Panc1 (cell line): ENCODE measurements at regions not wholly inside any gene's neighbourhood (a gene's known extent, or its start where the extent isn't known, plus 50 kb on each side); places are given as distances from the start of the nearest gene placed in this dataset.

Source experiments
- ATAC-seq: fragments of 200-7000 bp; cut with Tn5 transposase; 2 replicates; pipeline ENCODE4 v1.9.1; 2020; ENCODE audit warnings: mild to moderate bottlenecking, moderate library complexity
- BruUV-seq: library from RNA; stranded (reverse); fragments of 400-500 nt; replicated peaks from 2 replicates; lab custom pipeline; 2021; lab: Mats Ljungman, UMichigan
- CTCF ChIA-PET: fragments of 300-600 bp; sonication (Branson Sonifier 250); formaldehyde crosslinking; loops from one replicate; lab custom pipeline; 2022; ENCODE audit warnings: antibody characterized with exemption; lab: Charles Lee
- POLR2A ChIA-PET: fragments of 300-600 bp; sonication (Branson Sonifier 250); formaldehyde crosslinking; loops from one replicate; lab custom pipeline; 2022; ENCODE audit warnings: antibody characterized with exemption; lab: Charles Lee
- DNase-seq: peaks from one replicate; pipeline ENCODE4 v3.0.0-alpha.2; 2010; ENCODE audit warnings: low read depth, low spot score
- H3K27ac ChIP-seq: 2 replicates; pipeline ENCODE4 v1.5.1; 2011; ENCODE audit warnings: mild to moderate bottlenecking, low read length, inconsistent platforms
- H3K27me3 ChIP-seq: fragments of 200-500 bp; sonication (Bioruptor generic); 2 replicates; pipeline ENCODE4 v1.6.0; 2014; ENCODE audit warnings: low read length, inconsistent platforms; ENCODE audit not compliant: control insufficient read depth, insufficient read depth
- H3K36me3 ChIP-seq: fragments of 200-500 bp; sonication (Bioruptor generic); 2 replicates; pipeline ENCODE4 v1.5.1; 2014; ENCODE audit warnings: inconsistent platforms, mild to moderate bottlenecking, low read length, moderate library complexity; ENCODE audit not compliant: control insufficient read depth, insufficient read depth
- H3K4me1 ChIP-seq: 2 replicates; pipeline ENCODE4 v1.5.1; 2011; ENCODE audit warnings: inconsistent platforms, mild to moderate bottlenecking, low read length, moderate library complexity; ENCODE audit not compliant: control insufficient read depth, insufficient read depth
- H3K4me3 ChIP-seq, 2 experiments: 2 replicates each; pipeline ENCODE4 v1.5.1; 2011 to 2012; ENCODE audit warnings: low read depth in 2 of 2, low read length in 2 of 2, mild to moderate bottlenecking in 2 of 2, inconsistent platforms in 1 of 2, moderate library complexity in 1 of 2
- H3K9me3 ChIP-seq: fragments of 200-500 bp; sonication (Bioruptor generic); 2 replicates; pipeline ENCODE4 v1.5.1; 2014; ENCODE audit warnings: low read depth, mild to moderate bottlenecking, inconsistent platforms, low read length, moderate library complexity; ENCODE audit not compliant: control insufficient read depth, insufficient read depth
- POLR2AphosphoS5 ChIP-seq: IDR thresholded peaks from 2 replicates; pipeline ENCODE4 v1.6.1; 2012; ENCODE audit warnings: mild to moderate bottlenecking, low read depth, low read length, moderate library complexity
- SIN3A ChIP-seq: IDR thresholded peaks from 2 replicates; pipeline ENCODE4 v1.6.1; 2012; ENCODE audit warnings: low read depth, mild to moderate bottlenecking, low read length, moderate library complexity, borderline replicate concordance; ENCODE audit not compliant: insufficient read depth
- TCF7L2 ChIP-seq: IDR thresholded peaks from 2 replicates; pipeline ENCODE4 v1.6.1; 2011; ENCODE audit warnings: mild to moderate bottlenecking, low read depth, low read length, inconsistent platforms
- in situ Hi-C: cut with HindIII; loops from 2 replicates; pipeline ENCODE4 v1.10.0; 2016; ENCODE audit warnings: low sequenced_read_pairs, low pct_unique_long_range_greater_than_20kb
- intact Hi-C: fragments of 100-400 bp; cut with micrococcal nuclease; formaldehyde crosslinking; loops from one replicate; pipeline ENCODE4 v1.10.0; 2022; ENCODE audit not compliant: unreplicated experiment
- TF ChIP-seq, protein P1 (sequence below), 2 experiments: IDR thresholded peaks; 2 replicates each; pipeline ENCODE4 v1.6.1; 2011 to 2012; ENCODE audit warnings: low read depth in 2 of 2, control low read depth in 1 of 2, low read length in 1 of 2, mild to moderate bottlenecking in 1 of 2, moderate library complexity in 1 of 2; ENCODE audit not compliant: insufficient read depth in 1 of 2
- TF ChIP-seq, protein P2 (sequence below): fragments of 450-650 bp; IDR thresholded peaks from 2 replicates; pipeline ENCODE4 v1.5.1; 2017; ENCODE audit warnings: mild to moderate bottlenecking

DNA sequence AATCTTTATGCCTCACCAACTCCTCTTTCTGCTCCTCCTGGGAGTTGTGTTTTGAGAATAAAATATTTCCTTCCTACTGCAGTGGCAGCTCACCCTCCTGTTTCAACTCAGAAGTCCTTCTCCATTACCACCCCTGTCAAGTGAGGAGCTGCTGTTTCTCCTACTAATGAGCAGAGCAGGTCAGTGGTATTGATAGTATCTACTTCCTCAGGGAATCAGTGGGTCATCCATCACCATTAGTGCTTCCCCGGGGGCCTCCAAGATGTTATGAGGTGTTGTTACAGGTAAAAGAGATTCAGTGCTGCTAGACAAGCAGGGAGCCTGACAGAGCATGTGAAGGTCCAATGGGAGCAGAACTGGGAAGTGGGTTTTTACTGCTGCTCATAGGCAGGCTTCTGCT is 795.2 kb downstream of the REEP3 start:
- no peaks in the 10 kb centered on the region for H3K27me3 ChIP-seq
- no peaks in the 10 kb centered on the region for H3K4me1 ChIP-seq
- in situ Hi-C loops (no loop called here), intact Hi-C loops (no loop called here)
- ChIA-PET POLR2A (no interaction called here), CTCF (interaction anchor here (0.5 kb wide), 1 partner anchor 275 kb away, joined by 3 read pairs; no protein-coding TSS in a partner anchor)
- H3K9me3 ChIP-seq = 0 out of 2 replicates have a peak, but pooled peaks cover 3% of the 10 kb centered on the region
- TF ChIP-seq TCF7L2 (no peak), POLR2AphosphoS5 (no peak), SIN3A (no peak)
- TF ChIP-seq, protein P1, sequence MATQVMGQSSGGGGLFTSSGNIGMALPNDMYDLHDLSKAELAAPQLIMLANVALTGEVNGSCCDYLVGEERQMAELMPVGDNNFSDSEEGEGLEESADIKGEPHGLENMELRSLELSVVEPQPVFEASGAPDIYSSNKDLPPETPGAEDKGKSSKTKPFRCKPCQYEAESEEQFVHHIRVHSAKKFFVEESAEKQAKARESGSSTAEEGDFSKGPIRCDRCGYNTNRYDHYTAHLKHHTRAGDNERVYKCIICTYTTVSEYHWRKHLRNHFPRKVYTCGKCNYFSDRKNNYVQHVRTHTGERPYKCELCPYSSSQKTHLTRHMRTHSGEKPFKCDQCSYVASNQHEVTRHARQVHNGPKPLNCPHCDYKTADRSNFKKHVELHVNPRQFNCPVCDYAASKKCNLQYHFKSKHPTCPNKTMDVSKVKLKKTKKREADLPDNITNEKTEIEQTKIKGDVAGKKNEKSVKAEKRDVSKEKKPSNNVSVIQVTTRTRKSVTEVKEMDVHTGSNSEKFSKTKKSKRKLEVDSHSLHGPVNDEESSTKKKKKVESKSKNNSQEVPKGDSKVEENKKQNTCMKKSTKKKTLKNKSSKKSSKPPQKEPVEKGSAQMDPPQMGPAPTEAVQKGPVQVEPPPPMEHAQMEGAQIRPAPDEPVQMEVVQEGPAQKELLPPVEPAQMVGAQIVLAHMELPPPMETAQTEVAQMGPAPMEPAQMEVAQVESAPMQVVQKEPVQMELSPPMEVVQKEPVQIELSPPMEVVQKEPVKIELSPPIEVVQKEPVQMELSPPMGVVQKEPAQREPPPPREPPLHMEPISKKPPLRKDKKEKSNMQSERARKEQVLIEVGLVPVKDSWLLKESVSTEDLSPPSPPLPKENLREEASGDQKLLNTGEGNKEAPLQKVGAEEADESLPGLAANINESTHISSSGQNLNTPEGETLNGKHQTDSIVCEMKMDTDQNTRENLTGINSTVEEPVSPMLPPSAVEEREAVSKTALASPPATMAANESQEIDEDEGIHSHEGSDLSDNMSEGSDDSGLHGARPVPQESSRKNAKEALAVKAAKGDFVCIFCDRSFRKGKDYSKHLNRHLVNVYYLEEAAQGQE (IDR thresholded peaks at IDR 0.05; ENCODE audit: insufficient read depth in 1 of 2, low read depth in 2 of 2, low read length in 1 of 2) = no peak
- TF ChIP-seq, protein P2, sequence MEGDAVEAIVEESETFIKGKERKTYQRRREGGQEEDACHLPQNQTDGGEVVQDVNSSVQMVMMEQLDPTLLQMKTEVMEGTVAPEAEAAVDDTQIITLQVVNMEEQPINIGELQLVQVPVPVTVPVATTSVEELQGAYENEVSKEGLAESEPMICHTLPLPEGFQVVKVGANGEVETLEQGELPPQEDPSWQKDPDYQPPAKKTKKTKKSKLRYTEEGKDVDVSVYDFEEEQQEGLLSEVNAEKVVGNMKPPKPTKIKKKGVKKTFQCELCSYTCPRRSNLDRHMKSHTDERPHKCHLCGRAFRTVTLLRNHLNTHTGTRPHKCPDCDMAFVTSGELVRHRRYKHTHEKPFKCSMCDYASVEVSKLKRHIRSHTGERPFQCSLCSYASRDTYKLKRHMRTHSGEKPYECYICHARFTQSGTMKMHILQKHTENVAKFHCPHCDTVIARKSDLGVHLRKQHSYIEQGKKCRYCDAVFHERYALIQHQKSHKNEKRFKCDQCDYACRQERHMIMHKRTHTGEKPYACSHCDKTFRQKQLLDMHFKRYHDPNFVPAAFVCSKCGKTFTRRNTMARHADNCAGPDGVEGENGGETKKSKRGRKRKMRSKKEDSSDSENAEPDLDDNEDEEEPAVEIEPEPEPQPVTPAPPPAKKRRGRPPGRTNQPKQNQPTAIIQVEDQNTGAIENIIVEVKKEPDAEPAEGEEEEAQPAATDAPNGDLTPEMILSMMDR = no peak
- BruUV-seq = no TSS peak
- ATAC-seq = no peak
- H3K36me3 ChIP-seq = no peaks in the 10 kb centered on the region
- no peak overlapping the region for H3K4me3 ChIP-seq
- H3K27ac ChIP-seq = no peak overlapping the region
- no peak for DNase-seq

DNA sequence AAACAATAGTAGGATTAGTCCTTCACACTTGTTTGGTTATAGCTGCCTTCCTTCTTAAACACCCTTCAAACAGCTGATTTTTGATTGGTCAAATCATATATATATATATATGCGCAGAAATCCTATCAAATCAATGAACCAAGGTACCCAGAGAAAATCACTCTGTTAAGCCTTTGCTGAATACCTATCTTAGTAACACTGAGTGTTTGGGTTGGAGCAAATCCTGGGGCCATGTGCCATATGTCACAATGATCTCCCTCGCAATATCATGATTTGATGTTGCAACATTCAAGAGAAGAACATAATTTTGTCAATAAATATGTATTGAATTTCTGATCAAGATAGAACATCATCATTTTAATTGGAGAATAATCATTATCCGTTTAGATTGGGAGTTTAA is 795.6 kb downstream of the REEP3 start:
- no peak for DNase-seq
- TF ChIP-seq, protein P2 = no peak
- no peak for TF ChIP-seq SIN3A
- no peak for TF ChIP-seq POLR2AphosphoS5
- no peak for TF ChIP-seq TCF7L2
- TF ChIP-seq, protein P1 (IDR thresholded peaks at IDR 0.05; ENCODE audit: insufficient read depth in 1 of 2, low read depth in 2 of 2, low read length in 1 of 2) = no peak
- Histone ChIP-seq H3K4me3 (no peak overlapping the region), H3K27me3 (no peaks in the 10 kb centered on the region), H3K27ac (no peak overlapping the region), H3K9me3 (0 out of 2 replicates have a peak, but pooled peaks cover 3% of the 10 kb centered on the region), H3K4me1 (no peaks in the 10 kb centered on the region), H3K36me3 (no peaks in the 10 kb centered on the region)
- no peak for ATAC-seq
- in situ Hi-C loops (no loop called here), intact Hi-C loops (no loop called here)
- no TSS peak for BruUV-seq
- CTCF ChIA-PET = no interaction called here
- POLR2A ChIA-PET = no interaction called here
